C4-2B (cell line): ENCODE measurements at regions not wholly inside any gene's neighbourhood (a gene's known extent, or its start where the extent isn't known, plus 50 kb on each side); places are given as distances from the start of the nearest gene placed in this dataset.

Experiments
- ZFX ChIP-seq: fragments of 450-650 bp; IDR thresholded peaks from 2 replicates; pipeline ENCODE4 v1.6.1; 2017
- TF ChIP-seq, protein P1 (sequence below): fragments of 450-650 bp; conservative IDR thresholded peaks from 2 replicates; pipeline ENCODE4 v1.5.1; 2017; ENCODE audit warnings: mild to moderate bottlenecking

DNA sequence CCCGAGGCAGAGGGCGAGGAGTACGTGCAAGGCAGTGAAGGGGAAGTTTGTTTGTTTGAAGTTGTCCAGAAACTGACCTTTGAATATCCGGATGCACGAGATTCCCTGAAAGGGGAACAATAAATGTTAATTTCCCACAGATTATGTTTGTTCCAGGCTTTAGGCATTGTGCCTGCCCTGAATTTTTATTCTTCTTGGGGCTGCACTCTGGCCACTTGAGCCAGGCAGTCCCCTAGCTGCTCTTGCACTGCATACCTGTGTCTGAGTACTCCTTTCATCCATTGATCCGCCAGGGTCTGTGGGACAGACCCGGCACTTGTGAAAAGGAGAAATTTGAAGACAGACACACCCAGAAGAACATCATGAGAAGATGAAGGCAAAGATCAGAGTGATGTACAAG is 343.5 kb upstream of the FOXK1 start:
- TF ChIP-seq, protein P1, sequence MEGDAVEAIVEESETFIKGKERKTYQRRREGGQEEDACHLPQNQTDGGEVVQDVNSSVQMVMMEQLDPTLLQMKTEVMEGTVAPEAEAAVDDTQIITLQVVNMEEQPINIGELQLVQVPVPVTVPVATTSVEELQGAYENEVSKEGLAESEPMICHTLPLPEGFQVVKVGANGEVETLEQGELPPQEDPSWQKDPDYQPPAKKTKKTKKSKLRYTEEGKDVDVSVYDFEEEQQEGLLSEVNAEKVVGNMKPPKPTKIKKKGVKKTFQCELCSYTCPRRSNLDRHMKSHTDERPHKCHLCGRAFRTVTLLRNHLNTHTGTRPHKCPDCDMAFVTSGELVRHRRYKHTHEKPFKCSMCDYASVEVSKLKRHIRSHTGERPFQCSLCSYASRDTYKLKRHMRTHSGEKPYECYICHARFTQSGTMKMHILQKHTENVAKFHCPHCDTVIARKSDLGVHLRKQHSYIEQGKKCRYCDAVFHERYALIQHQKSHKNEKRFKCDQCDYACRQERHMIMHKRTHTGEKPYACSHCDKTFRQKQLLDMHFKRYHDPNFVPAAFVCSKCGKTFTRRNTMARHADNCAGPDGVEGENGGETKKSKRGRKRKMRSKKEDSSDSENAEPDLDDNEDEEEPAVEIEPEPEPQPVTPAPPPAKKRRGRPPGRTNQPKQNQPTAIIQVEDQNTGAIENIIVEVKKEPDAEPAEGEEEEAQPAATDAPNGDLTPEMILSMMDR, result no peak
- no peak for TF ChIP-seq ZFX
